ENCODE measurements at regions not wholly inside any gene's neighbourhood (a gene's known extent, or its start where the extent isn't known, plus 50 kb on each side); places are given as distances from the start of the nearest gene placed in this dataset.

- TF ChIP-seq CTCF (conservative IDR thresholded peaks at IDR 0.05; ENCODE audit: low read depth in 2 of 2) (no peak), ZNF114 (CRISPR knock-in tag; IDR thresholded peaks at IDR 0.05) (no peak), POLR2AphosphoS5 (IDR thresholded peaks at IDR 0.05; ENCODE audit: low read depth) (no peak)
Observed at GRCh38 chr13:90281709-90282108, 1065.8 kb upstream of the MIR17HG start (continued).

GRCh38 chr13:90287521-90287920, 1060.0 kb upstream of the MIR17HG start:
- H4K20me1 ChIP-seq (replicated peaks; ENCODE audit: insufficient read depth), result no peaks in the 10 kb centered on the region

More at GRCh38 chr13:90287521-90287920, 1060.0 kb upstream of the MIR17HG start:
- TF ChIP-seq ETS1 (IDR thresholded peaks at IDR 0.05) (no peak), ZNF462 (CRISPR knock-in tag; IDR thresholded peaks at IDR 0.05) (no peak), NANOG (IDR thresholded peaks at IDR 0.05; ENCODE audit: borderline replicate concordance) (no peak)
- Mint-ChIP-seq H3K4me1 (no peaks in the 10 kb centered on the region), H3K4me3 (no peak overlapping the region), H3K9me3 (no peaks in the 10 kb centered on the region; the same call in 2 of the 3 replicates), H3K27ac (peak overlapping the region; percentile 79), H3K27me3 (ENCODE audit: insufficient read depth, low read depth, poor library complexity) (no peaks in the 10 kb centered on the region), H3K36me3 (ENCODE audit: low read depth) (peaks cover 8% of the 10 kb centered on the region)
- DNase-seq (ENCODE audit: low spot score), result no peak
- no peak for ATAC-seq
- Histone ChIP-seq H3K79me2 (replicated peaks; ENCODE audit: insufficient read depth) (no peaks in the 10 kb centered on the region), H3K36me3 (ENCODE audit: insufficient read depth) (no peaks in the 10 kb centered on the region), H3F3A (replicated peaks; ENCODE audit: low read depth) (no peaks in the 10 kb centered on the region), H2AFZ (peak overlapping the region; percentile 32; the same call in 1 of the 2 replicates), H3K27ac (ENCODE audit: low read depth) (no peak overlapping the region), H3K4me1 (ENCODE audit: insufficient read depth) (no peaks in the 10 kb centered on the region), H3K4me3 (no peak overlapping the region), H3K27me3 (ENCODE audit: insufficient read depth) (no peaks in the 10 kb centered on the region), H3K9me2 (ENCODE audit: insufficient read depth) (0 out of 2 replicates have a peak, but pooled peaks cover 4% of the 10 kb centered on the region), H3K4me2 (no peak overlapping the region)

Data from GM23338 (cell line).